Activated CD4-positive, alpha-beta T cell treated with anti-CD3 and anti-CD28 coated beads, Interleukin-2, amount 50 U/mL, for 1 hour (primary cell): ENCODE measurements at regions not wholly inside any gene's neighbourhood (a gene's known extent, or its start where the extent isn't known, plus 50 kb on each side); places are given as distances from the start of the nearest gene placed in this dataset.
"Not testable (repeated sequence)": the region's sequence is repeated elsewhere in the genome, so short reads cannot be mapped to it uniquely, and the experiment has no call there.

ENCODE experiments used
- DNase-seq: peaks from one replicate; pipeline ENCODE4 v3.0.0-alpha.2; 2020

DNA sequence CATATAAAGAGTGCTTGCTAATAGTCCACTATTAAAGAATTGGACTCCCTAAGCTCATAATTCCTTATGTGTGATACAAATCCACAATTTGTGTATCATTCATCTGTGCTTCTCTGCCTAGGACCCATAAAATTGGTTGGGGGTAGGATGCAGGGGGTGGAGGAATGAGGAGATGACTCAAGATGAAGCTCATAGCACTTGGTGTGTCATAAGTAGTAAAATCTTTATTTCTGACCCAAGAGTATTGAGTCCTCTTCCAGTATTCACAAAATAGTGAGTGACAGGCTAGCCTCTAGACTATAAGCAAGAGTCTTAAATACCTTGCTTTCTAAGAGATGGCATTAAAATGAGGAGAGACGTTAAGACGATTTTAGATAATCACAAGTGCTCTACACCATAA, 390.9 kb upstream of the CDH19 start:
- DNase-seq: no peak

GRCh38 chr18:66993492-66993891, 389.6 kb upstream of the CDH19 start:
- DNase-seq: no peak

DNA sequence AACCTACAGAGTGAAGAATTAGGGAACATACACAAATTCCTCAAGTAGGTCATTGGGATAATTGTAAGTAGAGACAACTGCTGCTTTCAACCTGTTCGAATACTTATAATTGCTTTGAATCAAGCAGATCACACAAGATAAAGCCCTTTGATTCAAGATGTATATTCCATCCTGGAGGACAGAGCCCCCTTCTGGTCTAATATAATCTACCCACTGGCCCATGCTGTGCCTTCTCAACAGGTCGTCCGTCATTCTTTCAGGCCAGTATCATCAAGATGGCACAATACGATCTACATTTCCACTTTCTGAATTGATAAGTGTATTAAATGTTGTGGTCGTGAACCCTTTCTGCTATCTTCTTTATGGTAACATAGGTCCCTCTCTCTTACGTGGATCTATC, 387.0 kb upstream of the CDH19 start:
- no peak for DNase-seq

DNA sequence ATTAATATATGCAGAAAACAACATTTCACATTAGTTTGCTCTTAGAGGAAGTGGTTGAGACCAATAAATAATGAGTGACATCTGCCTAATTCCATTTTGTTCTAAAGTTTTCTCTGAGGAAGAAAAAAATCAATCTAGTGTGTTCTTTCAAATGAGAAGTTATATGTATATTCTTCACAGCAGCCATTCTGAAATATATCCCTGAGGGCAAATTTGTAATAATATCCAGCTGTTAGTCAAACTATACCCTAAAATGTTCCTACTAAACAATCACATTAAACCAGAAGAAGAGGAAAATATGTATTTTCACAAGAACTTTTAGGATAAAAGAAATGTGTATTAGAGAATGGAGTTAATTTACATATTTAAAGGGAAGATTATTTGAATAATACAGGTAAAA, 375.1 kb upstream of the CDH19 start:
- DNase-seq: no peak

DNA sequence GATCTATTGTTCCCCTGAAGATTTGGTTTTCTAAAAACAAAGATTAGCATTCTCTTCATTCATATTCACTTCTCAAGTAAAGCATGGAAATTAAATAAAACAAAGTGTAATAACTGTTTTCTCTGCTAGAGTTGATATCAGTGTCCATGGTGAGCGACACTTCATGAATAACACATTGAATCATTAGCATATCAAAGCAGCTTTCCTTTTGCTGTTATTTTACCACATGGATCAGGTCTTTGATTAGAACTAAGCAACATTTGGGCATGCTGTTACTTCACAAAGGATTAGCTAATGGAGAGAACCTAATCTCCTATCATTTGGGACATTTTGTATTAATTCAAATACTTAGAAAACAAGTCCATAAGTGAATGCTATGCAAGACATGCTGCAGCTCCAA, 368.8 kb upstream of the CDH19 start:
- no peak for DNase-seq

GRCh38 chr18:66971960-66972359, 368.1 kb upstream of the CDH19 start:
- DNase-seq: no peak

GRCh38 chr18:66966171-66966570, 362.3 kb upstream of the CDH19 start:
- no peak for DNase-seq

DNA sequence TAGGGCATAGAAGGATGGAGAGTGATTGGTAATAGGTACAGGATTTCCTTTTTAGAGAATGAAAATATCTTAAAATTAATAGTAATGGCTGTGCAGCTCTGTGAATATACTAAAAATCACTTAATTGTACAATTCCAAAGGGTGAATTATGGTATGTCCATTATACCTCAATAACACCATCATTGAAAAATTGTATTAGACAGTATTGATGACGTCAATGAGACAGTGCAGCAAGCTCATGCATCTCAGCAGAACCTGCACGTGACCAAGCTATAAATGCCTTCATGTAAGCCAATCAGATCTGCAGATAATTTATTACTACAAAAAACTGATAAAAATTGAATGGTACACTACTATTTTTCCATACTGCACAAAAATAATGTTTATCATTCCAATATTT, 354.4 kb upstream of the CDH19 start:
- DNase-seq: no peak

DNA sequence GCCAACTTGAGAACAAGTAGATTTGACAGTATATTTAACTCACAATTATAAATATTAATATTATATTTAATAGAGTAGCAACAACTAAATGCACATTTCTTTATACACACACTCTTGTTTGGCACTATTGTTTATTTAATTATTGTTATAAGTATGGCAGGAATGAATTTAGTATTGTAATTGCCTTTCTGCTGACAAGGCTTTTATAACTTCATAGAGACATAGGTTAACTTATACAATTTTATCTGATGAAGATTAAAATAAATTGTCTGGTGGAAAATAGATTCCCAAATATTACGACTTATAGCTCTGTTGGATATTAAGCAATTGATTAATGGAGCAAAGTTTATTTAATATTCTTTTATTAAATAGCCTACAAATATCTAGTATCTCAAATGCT, 347.9 kb upstream of the CDH19 start:
- no peak for DNase-seq

DNA sequence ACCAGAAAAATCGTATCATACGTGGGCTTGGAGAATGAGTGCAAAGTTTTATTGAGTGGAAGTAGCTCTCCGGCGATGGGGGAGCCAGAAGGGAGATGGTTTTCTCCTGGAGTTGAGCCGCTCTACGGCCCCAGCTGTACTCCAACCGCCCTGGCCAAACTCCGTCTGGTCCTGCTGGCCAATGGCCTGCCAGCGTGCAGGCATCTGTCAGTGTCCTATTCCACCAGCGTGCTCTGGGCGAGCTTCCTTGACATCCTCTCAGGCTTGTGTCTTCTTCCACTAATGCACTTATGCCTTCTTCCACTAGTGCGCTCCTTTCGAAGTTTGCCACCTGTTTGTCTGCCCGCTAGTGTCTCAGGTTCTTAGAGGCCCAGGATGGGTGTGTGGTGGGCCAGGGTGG, 345.5 kb upstream of the CDH19 start:
- no peak for DNase-seq

DNA sequence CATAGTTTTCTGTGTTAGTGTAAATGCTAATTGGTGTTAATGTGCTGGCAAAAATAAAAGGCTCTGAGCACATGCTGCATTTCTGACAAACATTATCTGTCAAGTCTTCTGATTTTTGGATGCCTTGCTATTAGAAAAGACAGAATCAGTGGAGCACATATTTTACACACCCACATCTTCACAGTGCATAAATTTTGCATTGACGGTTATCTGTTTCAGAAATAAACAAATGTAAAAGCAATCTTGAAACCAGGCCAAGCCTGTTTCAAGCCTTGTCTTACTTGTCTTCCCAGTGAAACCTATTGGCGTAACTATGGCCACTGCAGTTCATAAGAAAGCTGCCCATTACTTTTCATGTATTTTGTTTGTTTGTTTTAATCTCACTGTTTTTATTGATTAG, 333.7 kb upstream of the CDH19 start:
- DNase-seq: no peak

- no peak for DNase-seq
Observed at GRCh38 chr18:66931010-66931409, 327.1 kb upstream of the CDH19 start.

DNA sequence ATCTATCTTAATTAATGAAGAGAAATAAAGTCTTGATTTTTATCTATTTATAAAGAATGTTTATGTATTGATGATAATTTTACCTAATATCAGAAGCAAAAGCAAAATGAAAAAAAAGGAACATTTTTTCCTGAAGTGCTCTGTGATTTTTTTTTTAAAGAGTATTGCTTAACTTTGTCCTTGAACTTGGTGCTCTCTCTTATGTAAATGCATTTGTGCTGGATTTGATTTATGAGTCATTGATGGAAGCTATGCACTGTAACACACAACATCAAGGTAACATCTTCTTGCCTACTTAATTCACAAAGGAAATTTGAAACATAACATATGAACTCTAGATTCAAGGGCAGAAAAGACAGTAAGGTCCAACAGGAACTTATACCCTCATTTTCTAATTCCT, 312.9 kb upstream of the CDH19 start:
- DNase-seq: no peak

- DNase-seq: no peak
Observed at GRCh38 chr18:66900837-66901236, 296.9 kb upstream of the CDH19 start.

DNA sequence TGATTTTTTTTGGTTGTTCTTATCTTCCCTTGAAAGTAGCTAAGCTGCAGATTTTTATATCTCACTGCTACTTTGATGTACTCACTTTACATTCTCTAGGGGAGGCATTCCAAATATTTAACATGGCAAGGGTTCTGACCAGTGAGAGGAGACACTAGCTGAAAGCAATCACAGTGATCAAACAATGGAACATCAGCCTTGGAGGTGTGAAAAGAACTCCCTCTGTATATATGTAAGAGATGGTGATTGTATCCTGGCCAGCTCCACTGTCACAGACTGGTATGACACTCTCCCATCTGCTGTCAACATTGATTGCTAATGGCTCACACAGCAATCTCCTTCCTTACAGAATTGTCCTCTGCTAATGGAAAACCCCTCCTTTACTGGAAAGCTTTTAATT, 291.7 kb upstream of the CDH19 start:
- DNase-seq: no peak

GRCh38 chr18:66894851-66895250, 291.0 kb upstream of the CDH19 start:
- DNase-seq: no peak

DNA sequence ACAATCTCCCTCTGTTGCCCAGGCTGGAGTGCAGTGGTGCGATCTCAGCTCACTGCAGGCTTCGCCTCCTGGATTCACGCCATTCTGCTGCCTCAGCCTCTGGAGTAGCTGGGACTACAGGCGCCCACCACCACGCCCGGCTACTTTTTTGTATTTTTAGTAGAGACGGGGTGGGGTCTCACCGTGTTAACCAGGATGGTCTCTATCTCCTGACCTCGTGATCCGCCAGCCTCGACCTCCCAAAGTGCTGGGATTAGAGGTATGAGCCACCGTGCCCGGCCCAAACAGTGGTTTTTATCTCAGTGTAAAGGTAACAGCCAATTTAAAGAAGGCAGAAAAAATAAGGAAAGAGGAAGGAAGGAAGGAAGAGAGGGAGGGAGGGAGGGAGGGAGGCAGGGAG, 288.5 kb upstream of the CDH19 start:
- DNase-seq: not testable (repeated sequence)

GRCh38 chr18:66874812-66875474, 271.1 kb upstream of the CDH19 start:
- DNase-seq: no peak

- DNase-seq: no peak
Observed at GRCh38 chr18:66874375-66874774, 270.5 kb upstream of the CDH19 start.

DNA sequence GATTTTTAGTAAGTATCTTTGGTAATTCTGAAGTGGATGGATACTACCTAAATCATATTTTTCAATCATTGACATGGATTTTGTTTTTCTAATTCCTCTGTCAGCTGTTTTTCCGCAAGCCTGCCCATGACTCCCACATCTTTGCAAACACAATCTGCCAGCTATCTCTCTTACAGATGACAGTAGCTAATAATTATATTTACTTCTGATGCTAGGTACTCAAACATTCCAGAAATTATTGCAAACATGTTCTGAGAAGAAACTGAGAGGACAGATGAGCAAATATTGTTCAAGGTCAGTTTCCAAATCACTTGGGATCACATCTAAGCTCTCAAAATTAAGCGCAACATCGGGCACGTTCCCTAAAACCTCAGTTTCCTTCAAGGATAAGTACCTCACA, 270.0 kb upstream of the CDH19 start:
- DNase-seq: no peak

DNA sequence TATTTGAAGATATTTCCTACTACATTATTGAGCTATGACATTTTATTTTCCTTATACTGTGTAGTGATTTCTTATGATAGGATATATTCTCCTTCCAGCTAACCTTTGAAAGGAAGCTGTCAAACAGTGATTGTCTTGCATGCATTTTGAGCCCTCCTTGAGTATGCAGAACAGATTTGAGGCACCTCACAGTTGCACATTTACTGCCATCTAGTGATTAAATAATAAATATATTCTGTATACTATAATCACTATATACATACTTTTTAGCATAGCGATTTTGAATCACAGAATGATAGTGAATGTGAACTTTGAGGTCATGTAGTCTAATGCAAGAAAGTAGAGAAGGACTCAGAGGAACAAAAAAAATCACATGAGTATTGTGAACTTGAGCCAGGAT, 268.4 kb upstream of the CDH19 start:
- no peak for DNase-seq

GRCh38 chr18:66867653-66868052, 263.8 kb upstream of the CDH19 start:
- DNase-seq: no peak

DNA sequence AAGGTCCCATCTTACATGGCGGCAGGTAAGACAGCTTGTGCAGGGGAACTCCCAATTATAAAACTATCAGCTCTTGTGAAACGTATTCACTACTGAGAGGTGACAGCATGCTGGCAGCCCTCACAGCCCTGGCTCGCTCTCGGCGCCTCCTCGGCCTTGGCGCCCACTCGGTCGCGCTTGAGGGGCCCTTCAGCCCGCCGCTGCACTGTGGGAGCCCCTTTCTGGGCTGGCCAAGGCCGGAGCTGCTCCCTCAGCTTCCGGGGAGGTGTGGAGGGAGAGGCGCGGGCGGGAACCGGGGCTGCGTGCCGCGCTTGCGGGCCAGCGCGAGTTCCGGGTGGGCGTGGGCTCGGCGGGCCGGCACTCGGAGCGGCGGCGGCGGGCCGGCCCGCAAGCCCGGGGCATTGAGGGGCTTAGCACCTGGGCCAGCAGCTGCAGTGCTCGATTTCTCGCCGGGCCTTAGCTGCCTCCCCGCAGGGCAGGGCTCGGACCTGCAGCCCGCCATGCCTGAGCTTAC, 262.6 kb upstream of the CDH19 start:
- not testable (repeated sequence) for DNase-seq

GRCh38 chr18:66838340-66838987, 234.6 kb upstream of the CDH19 start:
- no peak for DNase-seq

GRCh38 chr18:66833646-66834045, 229.8 kb upstream of the CDH19 start:
- DNase-seq: no peak
